Hematopoietic multipotent progenitor cell treated with erythropoietin and hydrocortisone succinate and interleukin-3 and kit ligand, for 17 days (in vitro differentiated cells): ENCODE measurements at regions not wholly inside any gene's neighbourhood (a gene's known extent, or its start where the extent isn't known, plus 50 kb on each side); places are given as distances from the start of the nearest gene placed in this dataset.

Experiments used
- DNase-seq: peaks from one replicate; pipeline ENCODE4 v3.0.0-alpha.2; 2015; ENCODE audit warnings: low spot score

DNA sequence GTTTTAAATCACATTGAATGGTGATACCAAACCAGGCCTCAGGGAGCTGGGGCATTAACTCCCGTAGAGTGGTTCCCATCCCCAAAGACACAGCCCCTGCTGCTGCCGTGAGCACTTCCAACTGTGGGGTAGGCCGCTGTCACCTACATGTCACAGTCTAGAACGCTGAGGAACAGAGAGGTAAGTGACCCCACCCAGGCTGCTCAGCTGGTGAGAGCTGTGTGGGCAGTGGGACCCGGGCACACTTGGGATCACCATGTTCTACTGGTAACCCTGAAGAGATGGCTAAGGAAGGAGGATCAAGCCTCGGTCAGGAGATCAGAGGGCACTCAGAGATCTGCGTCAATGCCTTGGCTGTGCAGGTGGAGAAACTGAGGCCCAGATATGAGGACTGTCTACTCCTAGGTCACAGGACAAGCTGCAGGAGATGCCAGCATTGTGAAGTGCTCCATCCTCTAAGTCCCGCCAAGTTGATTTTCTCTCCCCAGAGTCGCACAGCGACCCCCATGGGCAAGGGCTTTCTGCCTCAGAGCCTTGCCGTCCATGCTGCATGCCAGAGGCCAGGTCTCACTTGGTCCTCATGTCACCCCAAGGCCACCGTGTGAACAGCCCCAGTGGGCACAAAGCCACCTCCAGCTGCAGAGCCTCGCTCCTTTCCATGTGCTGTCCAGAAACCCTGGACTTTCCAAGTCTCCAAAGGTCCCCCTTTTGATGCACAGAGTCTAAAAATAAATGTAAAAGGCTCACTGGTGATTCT lies 144.2 kb upstream of the OTOS start:
- no peak for DNase-seq

- DNase-seq: no peak
Measured at GRCh38 chr2:240285725-240286124, 145.3 kb upstream of the OTOS start.

DNA sequence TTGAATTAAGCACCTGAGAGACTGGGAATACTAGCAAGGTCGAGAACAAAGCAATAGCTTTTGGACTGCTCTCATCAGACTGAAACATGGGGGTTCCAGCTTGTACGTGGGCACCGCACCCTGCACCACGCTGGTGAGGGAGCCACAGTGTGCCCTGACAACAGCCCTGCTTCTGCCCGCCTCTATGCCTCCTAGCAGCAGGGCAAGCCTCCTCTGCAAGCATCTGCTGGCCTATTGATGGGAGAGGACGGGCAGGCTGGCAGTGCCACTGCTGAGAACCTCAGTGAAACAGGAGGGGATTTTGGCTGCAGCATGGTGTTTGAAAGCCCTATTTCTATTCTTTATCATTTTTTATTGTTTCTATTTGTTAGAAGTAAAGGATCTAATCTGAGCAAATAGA lies 146.1 kb upstream of the OTOS start:
- no peak for DNase-seq

DNA sequence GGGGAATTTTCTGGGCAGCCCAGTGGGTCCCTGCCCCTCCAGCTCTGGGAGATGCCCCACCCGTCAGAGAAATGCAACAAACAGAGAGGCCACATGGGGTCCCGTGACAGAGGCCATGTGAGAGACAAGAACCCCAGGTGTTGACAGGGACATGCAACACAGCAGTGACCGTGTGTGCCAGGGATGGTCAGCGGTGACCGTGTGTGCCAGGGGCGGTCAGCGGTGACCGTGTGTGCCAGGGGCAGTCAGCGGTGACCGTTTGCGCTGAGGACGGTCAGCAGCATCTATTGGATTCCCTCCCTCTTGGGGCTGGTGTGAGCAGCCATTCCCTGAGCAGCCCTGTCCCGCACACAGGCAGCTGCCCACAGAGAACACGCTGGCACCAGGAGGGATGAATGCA lies 146.6 kb upstream of the OTOS start:
- DNase-seq: no peak

DNA sequence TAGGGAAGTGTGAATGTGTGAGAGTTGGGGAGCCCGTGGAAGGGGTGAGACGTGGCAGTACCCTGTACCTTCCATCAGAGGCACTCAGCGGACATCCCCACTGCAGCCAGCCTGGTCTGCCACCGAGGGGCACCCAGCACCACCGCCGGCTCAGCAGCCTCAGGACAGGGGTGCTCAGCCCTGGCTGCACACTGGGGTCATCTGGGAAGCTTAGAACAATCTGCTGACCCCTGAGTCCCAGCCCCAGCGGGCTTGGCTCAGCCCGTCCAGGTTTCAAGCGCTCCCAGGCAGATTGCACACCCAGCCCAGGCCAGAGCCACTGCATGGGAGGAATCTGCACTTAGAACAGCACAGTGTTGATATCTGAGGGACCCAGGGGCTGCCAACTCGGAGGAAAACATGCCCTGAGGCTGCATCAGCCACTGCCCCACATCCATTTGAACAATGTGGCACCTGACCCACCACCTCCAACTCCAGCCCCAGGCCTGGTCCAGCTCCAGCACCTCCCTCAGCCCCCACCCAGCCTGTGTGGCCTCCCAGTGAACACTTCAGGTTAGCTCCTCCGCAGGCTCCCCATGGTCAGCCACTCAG lies 147.1 kb upstream of the OTOS start:
- DNase-seq: no peak

- DNase-seq: no peak
Measured at GRCh38 chr2:240288087-240288521, 147.4 kb upstream of the GPC1 start.

DNA sequence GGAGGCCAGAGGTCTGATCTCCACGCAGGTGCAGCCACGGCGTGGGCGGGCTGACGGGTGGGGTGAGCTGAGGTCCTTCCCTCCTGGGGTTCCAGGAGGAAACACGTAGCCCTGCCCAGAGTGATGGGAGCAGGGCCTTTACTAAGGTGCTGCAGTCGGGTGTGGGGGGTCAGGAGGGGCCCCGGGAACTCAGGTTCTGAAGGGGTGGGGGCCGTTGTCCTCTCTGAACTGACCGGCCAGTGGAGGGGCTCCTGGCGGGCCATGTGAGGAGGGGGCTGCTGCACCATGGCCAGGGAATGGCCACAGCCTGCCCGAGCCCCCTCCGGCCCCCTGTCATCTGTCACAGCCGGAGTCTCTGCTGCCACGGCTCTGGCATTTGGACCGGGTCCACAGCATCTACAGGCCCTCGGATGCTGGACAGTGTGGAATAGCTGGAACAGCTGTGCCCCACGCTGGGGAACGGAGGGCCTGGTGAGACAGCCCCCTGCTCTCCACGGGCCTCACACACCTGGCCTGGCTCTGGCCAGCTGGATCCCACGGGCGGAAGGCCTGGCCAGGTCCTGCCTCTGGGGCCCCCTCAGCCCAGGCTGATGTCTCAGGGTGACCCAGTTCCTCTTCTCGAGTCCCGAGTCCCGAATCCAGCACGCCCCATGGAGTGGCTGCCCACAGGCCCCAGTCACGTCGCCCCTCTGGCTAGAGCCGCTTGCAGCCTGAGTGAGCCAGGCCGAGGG lies 145.6 kb upstream of the GPC1 start:
- no peak for DNase-seq

DNA sequence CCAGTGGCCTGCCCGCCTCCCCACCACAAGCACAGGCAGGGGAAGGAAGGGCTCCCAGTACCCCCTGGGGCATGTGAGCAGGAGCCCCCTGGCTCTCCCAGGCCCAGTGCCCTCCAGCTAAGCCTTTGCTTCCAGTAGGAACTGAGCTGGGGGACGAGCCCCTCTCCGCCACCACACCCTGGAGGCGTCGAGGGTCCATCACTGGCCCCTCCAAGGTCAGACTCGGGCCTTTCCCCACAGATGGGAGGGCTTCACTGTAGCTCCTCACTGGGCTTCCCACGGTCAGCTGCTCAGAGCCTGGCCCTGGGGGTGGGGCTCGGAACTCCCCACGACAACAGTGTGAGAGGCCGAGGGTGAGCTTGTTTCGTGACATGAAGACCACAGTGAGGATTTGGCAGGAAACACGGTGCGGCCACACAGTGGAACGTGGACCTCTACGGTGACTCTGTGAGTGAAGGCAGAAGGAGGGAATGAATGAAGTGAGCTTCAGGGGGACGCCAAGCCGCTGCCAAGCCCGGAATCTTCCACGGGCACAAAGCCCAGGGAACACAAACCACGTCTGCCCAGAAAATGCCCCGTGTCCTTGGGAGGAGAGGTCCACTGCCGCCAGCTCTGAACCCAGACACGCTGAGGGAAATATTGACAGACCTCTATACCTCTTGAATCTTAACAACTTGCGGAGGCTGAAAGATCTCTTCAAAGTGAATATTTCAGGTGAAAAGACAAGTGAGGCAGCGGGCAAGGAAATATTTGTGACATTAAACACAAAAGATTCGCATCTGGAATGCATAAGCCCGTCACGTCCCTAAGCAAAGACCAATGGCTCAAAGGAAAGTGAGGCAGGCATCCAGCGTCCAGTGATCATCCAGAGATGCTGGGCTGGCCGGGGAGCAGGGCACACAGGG lies 144.8 kb upstream of the GPC1 start:
- no peak for DNase-seq

GRCh38 chr2:240291337-240292034 lies 144.0 kb upstream of the GPC1 start:
- no peak for DNase-seq

- no peak for DNase-seq
Measured at GRCh38 chr2:240292035-240292574, 143.4 kb upstream of the GPC1 start.

DNA sequence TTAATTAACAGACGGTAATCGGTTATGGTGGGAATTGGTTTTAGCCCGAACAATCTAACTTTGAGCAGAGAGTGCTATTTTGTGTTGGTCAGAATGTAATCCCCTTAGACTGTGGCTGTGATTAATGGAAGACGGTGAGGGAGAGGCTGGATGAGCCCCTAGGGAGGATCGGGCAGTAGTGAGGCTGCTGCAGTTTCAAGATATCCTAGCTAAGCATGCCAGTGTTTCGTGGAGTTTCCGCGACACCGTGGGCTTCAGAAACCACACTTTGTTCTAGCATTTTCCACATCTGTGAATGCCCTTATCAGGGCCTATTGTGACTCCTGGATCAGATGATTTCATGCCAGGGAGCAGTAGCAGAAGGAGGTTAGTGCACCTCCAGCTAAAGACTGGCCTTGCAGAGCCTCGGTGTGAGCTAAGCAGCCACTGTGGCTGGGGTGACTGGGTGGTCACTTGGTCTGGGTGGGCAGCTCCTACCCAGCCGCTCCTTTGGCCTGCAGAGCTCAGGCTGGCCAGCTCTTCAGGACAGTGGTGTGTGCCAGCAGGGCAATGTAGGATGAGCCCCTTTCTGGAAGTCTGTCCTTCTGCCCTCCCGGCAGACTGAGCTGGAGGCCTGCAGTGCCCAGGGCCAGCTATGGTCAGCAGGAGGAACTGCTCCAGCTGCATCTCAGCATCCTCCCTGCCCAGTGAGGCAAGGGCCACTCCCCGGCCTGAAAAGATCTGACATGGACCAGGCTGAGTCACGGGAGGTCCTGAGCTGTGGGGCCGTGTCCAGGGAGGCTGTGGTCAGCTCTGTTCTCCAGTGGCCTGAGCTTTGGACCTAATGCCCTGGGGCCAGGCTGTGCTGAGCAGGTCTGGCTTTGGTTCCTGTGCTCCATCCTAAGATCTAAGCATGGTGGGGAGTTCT lies 142.6 kb upstream of the GPC1 start:
- DNase-seq: no peak

GRCh38 chr2:240293557-240294461 lies 141.7 kb upstream of the GPC1 start:
- no peak for DNase-seq

DNA sequence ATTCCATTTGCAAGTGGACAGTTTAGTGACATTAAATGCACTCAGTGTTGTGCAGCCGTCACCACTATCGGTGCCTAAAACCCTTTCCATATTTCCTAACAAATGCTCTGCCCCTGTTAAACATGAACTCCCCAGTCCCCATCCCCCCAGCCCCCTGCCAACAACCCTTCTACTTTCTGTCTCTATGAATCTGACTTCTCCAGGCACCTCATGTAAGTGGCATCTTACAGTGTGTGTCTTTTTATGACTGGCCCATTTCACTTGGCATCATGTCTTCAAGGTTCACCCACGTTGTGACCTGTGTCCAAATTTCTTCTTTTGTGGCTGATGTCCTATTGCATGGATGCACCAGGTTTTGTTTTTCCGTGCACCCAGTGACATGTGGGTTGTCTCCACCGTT lies 140.9 kb upstream of the GPC1 start:
- DNase-seq: no peak

GRCh38 chr2:240295256-240296103 lies 140.0 kb upstream of the GPC1 start:
- no peak for DNase-seq

DNA sequence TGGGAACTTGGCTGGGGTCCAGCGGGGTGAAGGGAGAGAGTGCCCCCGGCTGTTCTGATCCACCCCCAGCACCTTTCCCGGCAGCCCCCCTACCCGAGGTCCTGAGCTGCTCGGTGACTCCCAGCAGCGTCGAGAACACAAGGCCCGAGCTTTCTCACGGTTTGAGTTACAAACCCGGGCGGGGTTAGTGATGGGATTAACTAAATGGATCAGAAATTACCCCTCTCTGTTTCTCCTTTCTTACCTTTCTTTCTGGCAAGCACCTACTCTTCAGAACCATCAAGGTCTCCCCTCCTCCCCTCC lies 139.4 kb upstream of the GPC1 start:
- no peak for DNase-seq

- DNase-seq: no peak
Measured at GRCh38 chr2:240296476-240297255, 138.8 kb upstream of the GPC1 start.

DNA sequence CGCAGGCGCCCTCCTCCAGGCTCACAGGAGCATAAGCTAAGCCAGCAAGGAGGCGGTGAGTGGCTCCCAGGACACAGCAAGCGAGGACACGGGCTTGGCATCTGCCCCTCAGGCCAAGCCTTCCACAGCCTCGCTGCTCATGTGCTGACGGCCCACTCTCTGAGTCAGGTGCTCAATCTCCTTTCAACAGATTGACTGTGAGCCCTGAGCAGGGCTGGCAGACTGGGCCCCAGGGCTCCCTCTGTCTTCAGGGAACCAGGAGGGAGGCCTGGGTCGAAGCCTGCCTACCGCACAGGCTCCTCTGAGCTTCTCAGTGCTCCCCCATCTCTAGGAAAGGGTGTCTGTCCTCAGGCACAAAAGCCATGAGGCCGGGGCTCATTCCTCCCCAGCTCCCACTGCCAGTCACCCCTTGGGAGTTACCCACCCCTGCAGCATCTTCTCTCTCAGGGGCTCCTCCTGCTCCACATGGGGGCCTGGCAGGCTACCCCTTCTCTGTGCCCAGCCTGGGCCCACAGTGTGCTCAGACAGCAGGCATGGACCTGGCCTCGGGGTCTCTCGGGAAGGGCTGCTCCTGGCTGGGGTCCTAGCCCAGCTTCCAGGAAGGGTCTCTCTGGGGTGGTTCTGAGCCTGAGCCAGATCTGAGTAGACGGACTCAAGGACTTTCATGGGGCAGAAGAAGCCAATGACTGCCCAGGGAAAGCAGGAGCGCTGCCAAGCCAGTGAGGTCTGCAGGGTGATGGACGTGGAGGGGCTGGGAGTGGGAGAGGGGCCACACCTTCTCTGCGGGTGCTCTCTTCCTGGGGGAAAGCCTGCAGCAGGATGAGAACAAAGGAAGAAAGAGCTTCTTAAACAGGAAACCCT lies 138.0 kb upstream of the GPC1 start:
- DNase-seq: no peak
